ENCODE measurements at regions not wholly inside any gene's neighbourhood (a gene's known extent, or its start where the extent isn't known, plus 50 kb on each side); places are given as distances from the start of the nearest gene placed in this dataset.

DNA sequence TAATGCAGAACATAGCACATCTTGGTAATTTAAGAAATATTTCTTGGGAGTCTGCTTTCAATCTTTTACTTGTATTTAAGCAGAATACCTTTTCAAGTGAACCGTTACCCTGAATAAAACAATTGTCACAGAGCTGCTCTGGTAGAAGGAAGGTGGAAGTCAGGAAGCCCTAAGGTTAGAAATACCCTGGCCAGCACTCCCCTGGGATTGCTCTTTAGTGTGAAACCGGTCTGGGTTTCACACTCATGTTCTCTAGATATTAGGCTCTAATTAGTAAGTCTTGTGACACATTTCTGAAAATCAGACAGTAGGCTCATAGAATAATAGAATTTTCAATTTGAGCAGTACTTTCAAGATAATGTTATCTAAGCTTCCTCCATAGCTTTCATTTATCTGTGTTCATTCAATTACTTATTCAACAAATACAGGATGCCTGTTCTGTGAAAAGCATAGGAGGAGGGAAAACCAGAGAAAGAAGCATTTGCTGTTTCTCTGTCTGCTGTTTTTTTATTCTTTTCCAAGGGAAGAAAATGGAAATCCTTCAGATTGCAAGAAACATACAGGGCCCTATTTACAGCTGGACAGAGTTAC, 825.5 kb downstream of the TLR4 start:
- no peak overlapping the region for H2AFZ ChIP-seq (ENCODE audit: low read length)
- H3K4me3 ChIP-seq (ENCODE audit: low read length, poor library complexity, severe bottlenecking): no peak overlapping the region
- H3K36me3 ChIP-seq (ENCODE audit: insufficient read depth, low read length): no peaks in the 10 kb centered on the region
- H3K4me2 ChIP-seq (ENCODE audit: low read depth, low read length, poor library complexity, severe bottlenecking): no peak overlapping the region
- no peaks in the 10 kb centered on the region for H4K20me1 ChIP-seq (ENCODE audit: insufficient read depth, low read length, poor library complexity, severe bottlenecking)
- TF ChIP-seq, protein P1, sequence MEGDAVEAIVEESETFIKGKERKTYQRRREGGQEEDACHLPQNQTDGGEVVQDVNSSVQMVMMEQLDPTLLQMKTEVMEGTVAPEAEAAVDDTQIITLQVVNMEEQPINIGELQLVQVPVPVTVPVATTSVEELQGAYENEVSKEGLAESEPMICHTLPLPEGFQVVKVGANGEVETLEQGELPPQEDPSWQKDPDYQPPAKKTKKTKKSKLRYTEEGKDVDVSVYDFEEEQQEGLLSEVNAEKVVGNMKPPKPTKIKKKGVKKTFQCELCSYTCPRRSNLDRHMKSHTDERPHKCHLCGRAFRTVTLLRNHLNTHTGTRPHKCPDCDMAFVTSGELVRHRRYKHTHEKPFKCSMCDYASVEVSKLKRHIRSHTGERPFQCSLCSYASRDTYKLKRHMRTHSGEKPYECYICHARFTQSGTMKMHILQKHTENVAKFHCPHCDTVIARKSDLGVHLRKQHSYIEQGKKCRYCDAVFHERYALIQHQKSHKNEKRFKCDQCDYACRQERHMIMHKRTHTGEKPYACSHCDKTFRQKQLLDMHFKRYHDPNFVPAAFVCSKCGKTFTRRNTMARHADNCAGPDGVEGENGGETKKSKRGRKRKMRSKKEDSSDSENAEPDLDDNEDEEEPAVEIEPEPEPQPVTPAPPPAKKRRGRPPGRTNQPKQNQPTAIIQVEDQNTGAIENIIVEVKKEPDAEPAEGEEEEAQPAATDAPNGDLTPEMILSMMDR (conservative IDR thresholded peaks at IDR 0.05; ENCODE audit: low read length): no peak
- TF ChIP-seq EZH2phosphoT487 (IDR thresholded peaks at IDR 0.05; ENCODE audit: borderline replicate concordance): no peak
- no peaks in the 10 kb centered on the region for H3F3A ChIP-seq (ENCODE audit: low read depth)
- H3K9ac ChIP-seq (ENCODE audit: low read depth, low read length, poor library complexity, severe bottlenecking): no peak overlapping the region
- no peaks in the 10 kb centered on the region for H3K27me3 ChIP-seq (ENCODE audit: insufficient read depth, low read length, poor library complexity, severe bottlenecking)
- no peaks in the 10 kb centered on the region for H3K4me1 ChIP-seq (ENCODE audit: insufficient read depth, low read length, poor library complexity, severe bottlenecking)
- no peaks in the 10 kb centered on the region for H3K79me2 ChIP-seq (ENCODE audit: insufficient read depth, low read length)
- H3K9me3 ChIP-seq (ENCODE audit: insufficient read depth, low read depth, low read length): no peaks in the 10 kb centered on the region
- H3K9me2 ChIP-seq (replicated peaks; ENCODE audit: low read depth, low read length): no peaks in the 10 kb centered on the region

DNA sequence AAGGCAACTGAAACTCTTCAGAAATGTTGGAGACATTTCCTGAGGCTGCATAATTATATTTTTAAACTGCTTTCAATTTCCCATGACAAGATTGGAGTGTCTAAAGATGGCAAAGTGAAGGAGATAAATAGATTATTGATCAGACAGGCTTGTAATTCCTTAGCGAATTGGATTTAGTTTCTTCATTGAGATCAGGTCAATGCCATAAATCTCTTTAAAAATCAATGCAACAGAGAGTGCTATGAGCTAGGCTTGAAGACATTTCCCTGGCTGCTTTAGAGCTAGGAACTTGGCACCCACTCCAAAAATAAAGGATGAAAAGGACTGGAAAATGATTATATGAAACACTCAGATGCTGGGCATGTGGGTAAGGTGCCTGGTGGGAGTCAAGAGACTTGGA, 828.4 kb downstream of the TLR4 start:
- Histone ChIP-seq H4K20me1 (ENCODE audit: insufficient read depth, low read length, poor library complexity, severe bottlenecking) (no peaks in the 10 kb centered on the region), H3K27me3 (ENCODE audit: insufficient read depth, low read length, poor library complexity, severe bottlenecking) (no peaks in the 10 kb centered on the region), H3F3A (ENCODE audit: low read depth) (no peaks in the 10 kb centered on the region), H3K36me3 (ENCODE audit: insufficient read depth, low read length) (no peaks in the 10 kb centered on the region), H2AFZ (ENCODE audit: low read length) (no peak overlapping the region), H3K9ac (ENCODE audit: low read depth, low read length, poor library complexity, severe bottlenecking) (no peak overlapping the region), H3K4me2 (ENCODE audit: low read depth, low read length, poor library complexity, severe bottlenecking) (no peak overlapping the region), H3K4me3 (ENCODE audit: low read length, poor library complexity, severe bottlenecking) (no peak overlapping the region), H3K4me1 (ENCODE audit: insufficient read depth, low read length, poor library complexity, severe bottlenecking) (no peaks in the 10 kb centered on the region), H3K79me2 (ENCODE audit: insufficient read depth, low read length) (no peaks in the 10 kb centered on the region), H3K9me2 (replicated peaks; ENCODE audit: low read depth, low read length) (no peaks in the 10 kb centered on the region), H3K9me3 (ENCODE audit: insufficient read depth, low read depth, low read length) (no peaks in the 10 kb centered on the region)
- no peak for TF ChIP-seq EZH2phosphoT487 (IDR thresholded peaks at IDR 0.05; ENCODE audit: borderline replicate concordance)
- TF ChIP-seq, protein P1 (conservative IDR thresholded peaks at IDR 0.05; ENCODE audit: low read length): no peak

DNA sequence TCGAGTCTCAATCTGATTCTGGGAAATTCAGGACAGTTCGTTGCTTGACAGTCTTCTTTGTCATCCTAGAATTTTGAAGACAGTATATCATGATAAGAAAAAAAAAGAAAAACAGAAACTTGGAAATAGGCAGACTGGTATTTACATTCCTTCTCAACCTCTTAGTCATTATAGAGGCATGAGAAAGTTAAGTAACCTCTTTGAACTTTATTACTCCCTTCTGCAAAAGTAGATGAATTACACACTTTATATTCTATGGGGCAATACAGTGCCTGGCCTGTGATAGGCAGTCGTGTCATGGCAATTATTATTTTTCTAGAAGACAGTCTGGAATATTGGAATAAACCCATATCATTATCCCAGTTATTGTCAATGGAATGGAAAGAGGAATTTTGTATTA, 828.9 kb downstream of the TLR4 start:
- H3F3A ChIP-seq (ENCODE audit: low read depth): no peaks in the 10 kb centered on the region
- H3K4me2 ChIP-seq (ENCODE audit: low read depth, low read length, poor library complexity, severe bottlenecking): no peak overlapping the region

More for the DNA sequence above, 828.9 kb downstream of the TLR4 start:
- Histone ChIP-seq H3K9me3 (ENCODE audit: insufficient read depth, low read depth, low read length) (no peaks in the 10 kb centered on the region), H3K4me1 (ENCODE audit: insufficient read depth, low read length, poor library complexity, severe bottlenecking) (no peaks in the 10 kb centered on the region), H3K9ac (ENCODE audit: low read depth, low read length, poor library complexity, severe bottlenecking) (no peak overlapping the region), H3K27me3 (ENCODE audit: insufficient read depth, low read length, poor library complexity, severe bottlenecking) (no peaks in the 10 kb centered on the region), H2AFZ (ENCODE audit: low read length) (no peak overlapping the region), H3K79me2 (ENCODE audit: insufficient read depth, low read length) (no peaks in the 10 kb centered on the region), H3K36me3 (ENCODE audit: insufficient read depth, low read length) (no peaks in the 10 kb centered on the region), H3K4me3 (ENCODE audit: low read length, poor library complexity, severe bottlenecking) (no peak overlapping the region), H4K20me1 (ENCODE audit: insufficient read depth, low read length, poor library complexity, severe bottlenecking) (no peaks in the 10 kb centered on the region), H3K9me2 (replicated peaks; ENCODE audit: low read depth, low read length) (no peaks in the 10 kb centered on the region)
- no peak for TF ChIP-seq EZH2phosphoT487 (IDR thresholded peaks at IDR 0.05; ENCODE audit: borderline replicate concordance)
- TF ChIP-seq, protein P1 (conservative IDR thresholded peaks at IDR 0.05; ENCODE audit: low read length): no peak
